SK-N-MC (cell line): ENCODE measurements at regions not wholly inside any gene's neighbourhood (a gene's known extent, or its start where the extent isn't known, plus 50 kb on each side); places are given as distances from the start of the nearest gene placed in this dataset.

Experiments used
- DNase-seq: peaks from one replicate; pipeline ENCODE4 v3.0.0-alpha.2; 2011; ENCODE audit warnings: low read depth, low spot score
- H3K27ac ChIP-seq: fragments of 200-600 bp; sonication (generic); 2 replicates; pipeline ENCODE4 v1.5.1; 2016; ENCODE audit warnings: mixed run types
- H3K36me3 ChIP-seq: fragments of 200-600 bp; sonication (generic); 2 replicates; pipeline ENCODE4 v1.6.1; 2017; ENCODE audit warnings: antibody characterized with exemption, low read length, mixed read lengths; ENCODE audit not compliant: insufficient read depth
- H3K4me3 ChIP-seq: fragments of 200-600 bp; sonication (generic); 2 replicates; pipeline ENCODE4 v1.5.1; 2016
- H3K9ac ChIP-seq: fragments of 200-600 bp; sonication (generic); 2 replicates; pipeline ENCODE4 v1.8.0; 2017; ENCODE audit warnings: mixed run types, mixed read lengths; ENCODE audit not compliant: insufficient read length
- H3K9me3 ChIP-seq: fragments of 200-600 bp; sonication (generic); 2 replicates; pipeline ENCODE4 v1.6.1; 2017; ENCODE audit warnings: low read depth, mild to moderate bottlenecking, antibody characterized with exemption, low read length, moderate library complexity, mixed read lengths
- EZH2 ChIP-seq: fragments of 200-600 bp; sonication (generic); IDR thresholded peaks from one replicate; pipeline ENCODE4 v1.6.1; 2017; ENCODE audit warnings: antibody characterized with exemption
- FOXP2 ChIP-seq: optimal IDR thresholded peaks from 2 replicates; pipeline ENCODE3; 2011; ENCODE audit warnings: mild to moderate bottlenecking, moderate library complexity; ENCODE audit not compliant: insufficient read depth; ENCODE audit errors: extremely low read length, control extremely low read depth
- POLR2AphosphoS5 ChIP-seq: IDR thresholded peaks from 2 replicates; pipeline ENCODE4 v1.6.1; 2012; ENCODE audit warnings: mild to moderate bottlenecking, low read depth, low read length, borderline replicate concordance

DNA sequence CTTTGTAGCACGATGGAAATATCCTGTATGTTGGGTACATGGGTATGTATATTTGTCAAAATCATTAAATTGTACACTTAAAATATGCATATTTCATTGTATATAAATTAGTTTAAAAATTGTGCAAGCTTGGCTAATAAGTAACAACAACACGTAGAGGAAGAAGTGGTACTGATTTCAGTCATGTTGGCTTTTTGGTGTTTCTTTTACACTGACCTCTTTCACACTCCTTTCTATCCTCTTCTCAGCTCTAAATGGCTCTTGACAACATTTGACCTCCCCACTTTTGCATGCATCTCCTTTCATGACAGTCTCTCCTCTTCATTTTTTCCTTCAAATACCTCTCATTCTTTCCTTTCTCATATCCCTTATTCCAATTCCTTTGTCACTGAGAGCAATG is 801.4 kb upstream of the ZEB2 start:
- Histone ChIP-seq H3K4me3 (no peak overlapping the region), H3K9ac (no peak overlapping the region), H3K36me3 (no peaks in the 10 kb centered on the region), H3K9me3 (no peaks in the 10 kb centered on the region), H3K27ac (no peak overlapping the region)
- TF ChIP-seq EZH2 (no peak), POLR2AphosphoS5 (no peak), FOXP2 (no peak)
- DNase-seq, result no peak

DNA sequence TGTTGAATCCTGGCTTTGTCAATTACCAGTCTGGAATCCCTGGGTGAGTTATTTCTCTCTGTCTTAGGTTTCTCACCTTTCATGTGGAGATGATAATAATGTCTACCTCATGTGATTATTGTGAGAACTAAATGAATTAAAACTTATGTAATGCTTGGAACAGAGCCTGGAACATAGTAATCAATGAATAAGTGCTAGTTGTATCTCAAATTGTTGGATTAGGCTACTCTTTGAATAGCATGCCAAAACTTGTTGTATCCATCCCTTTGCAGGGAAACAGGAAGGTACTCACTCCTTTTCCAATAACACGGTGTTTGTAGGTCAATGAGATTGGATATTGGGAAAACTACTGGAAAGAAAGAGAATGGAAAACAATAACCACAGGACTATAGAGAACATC is 796.6 kb upstream of the ZEB2 start:
- Histone ChIP-seq H3K27ac (no peak overlapping the region), H3K9ac (no peak overlapping the region), H3K36me3 (no peaks in the 10 kb centered on the region), H3K4me3 (no peak overlapping the region), H3K9me3 (no peaks in the 10 kb centered on the region)
- no peak for DNase-seq
- no peak for TF ChIP-seq FOXP2
- TF ChIP-seq EZH2, result no peak
- TF ChIP-seq POLR2AphosphoS5, result no peak

- Histone ChIP-seq H3K36me3 (no peaks in the 10 kb centered on the region), H3K4me3 (no peak overlapping the region), H3K27ac (no peak overlapping the region), H3K9ac (no peak overlapping the region), H3K9me3 (no peaks in the 10 kb centered on the region)
- DNase-seq, result no peak
- no peak for TF ChIP-seq FOXP2
- TF ChIP-seq EZH2, result no peak
- TF ChIP-seq POLR2AphosphoS5, result no peak
Observed at GRCh38 chr2:145315053-145315452, 795.1 kb upstream of the ZEB2 start.

- H3K4me3 ChIP-seq, result no peak overlapping the region
- no peaks in the 10 kb centered on the region for H3K36me3 ChIP-seq
- no peak for DNase-seq
- TF ChIP-seq FOXP2, result no peak
- no peak for TF ChIP-seq EZH2
- no peak for TF ChIP-seq POLR2AphosphoS5
- H3K9me3 ChIP-seq, result no peaks in the 10 kb centered on the region
- H3K9ac ChIP-seq, result no peak overlapping the region
- no peak overlapping the region for H3K27ac ChIP-seq
Observed at GRCh38 chr2:145314119-145314633, 794.3 kb upstream of the ZEB2 start.

DNA sequence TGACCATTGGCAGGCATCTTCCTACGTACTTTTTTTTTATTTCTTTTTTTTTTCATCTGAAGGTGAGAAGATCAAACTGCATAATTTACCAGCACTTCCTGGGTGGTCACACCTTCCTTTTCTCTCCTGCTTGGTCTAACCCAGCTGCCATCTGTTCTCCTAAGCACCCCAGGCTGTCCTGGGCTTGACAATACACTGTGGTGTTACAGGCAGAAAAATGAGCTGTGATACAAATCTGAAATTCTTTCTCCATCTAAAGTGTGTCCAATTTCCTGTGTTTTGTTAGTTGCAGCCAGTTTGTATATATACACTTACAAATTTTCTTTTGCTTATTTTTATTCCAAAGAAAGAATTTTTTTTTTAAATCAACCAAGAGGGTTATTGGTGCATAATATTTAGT is 786.0 kb upstream of the ZEB2 start:
- no peak overlapping the region for H3K9ac ChIP-seq
- no peaks in the 10 kb centered on the region for H3K36me3 ChIP-seq
- H3K27ac ChIP-seq, result no peak overlapping the region
- no peak overlapping the region for H3K4me3 ChIP-seq
- H3K9me3 ChIP-seq, result no peaks in the 10 kb centered on the region
- DNase-seq, result no peak
- TF ChIP-seq POLR2AphosphoS5, result no peak

DNA sequence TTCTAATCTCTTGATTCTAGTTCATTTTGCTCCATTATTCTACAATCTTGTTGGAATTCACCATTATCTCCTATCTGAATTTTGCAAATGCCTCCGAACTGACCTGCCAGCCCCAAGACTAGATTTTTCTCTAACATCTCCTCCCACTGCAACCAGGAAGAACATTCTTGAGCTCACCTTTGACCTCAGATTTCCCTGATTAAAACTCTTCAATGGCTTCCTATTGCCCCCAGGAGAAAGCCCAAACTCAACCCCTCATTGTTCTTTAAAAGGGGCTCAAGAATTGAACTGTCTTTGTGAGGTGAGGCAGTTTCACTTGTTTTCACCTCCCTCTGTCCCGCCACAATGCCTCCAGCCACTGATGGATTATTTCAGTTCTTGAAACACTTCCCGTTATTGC is 784.6 kb upstream of the ZEB2 start:
- TF ChIP-seq POLR2AphosphoS5, result no peak
- TF ChIP-seq EZH2, result no peak
- no peak for TF ChIP-seq FOXP2
- no peak for DNase-seq
- Histone ChIP-seq H3K4me3 (no peak overlapping the region), H3K9ac (no peak overlapping the region), H3K9me3 (no peaks in the 10 kb centered on the region), H3K27ac (no peak overlapping the region), H3K36me3 (no peaks in the 10 kb centered on the region)

DNA sequence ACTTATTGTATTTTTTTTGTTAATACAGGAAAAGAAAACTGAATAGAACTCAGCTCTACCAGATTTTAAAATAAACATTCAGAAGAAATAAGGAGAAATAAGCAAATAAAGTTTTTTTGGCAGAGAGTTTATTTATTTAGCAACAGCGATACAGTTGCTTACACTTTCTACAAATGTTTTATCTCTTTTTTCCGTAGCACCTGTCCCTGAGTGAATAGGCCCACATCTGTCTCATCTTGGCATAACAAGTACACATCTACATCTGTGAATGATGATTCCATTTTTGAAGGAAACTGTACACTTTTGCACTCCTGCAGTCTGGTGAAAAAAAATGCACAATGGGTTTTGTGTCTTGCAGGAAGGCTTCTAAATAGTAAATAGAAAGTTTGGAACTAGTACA is 783.6 kb upstream of the ZEB2 start:
- DNase-seq, result no peak
- H3K36me3 ChIP-seq, result no peaks in the 10 kb centered on the region
- no peak overlapping the region for H3K9ac ChIP-seq
- H3K27ac ChIP-seq, result no peak overlapping the region
- no peaks in the 10 kb centered on the region for H3K9me3 ChIP-seq
- no peak overlapping the region for H3K4me3 ChIP-seq
- no peak for TF ChIP-seq EZH2
- no peak for TF ChIP-seq FOXP2
- TF ChIP-seq POLR2AphosphoS5, result no peak

GRCh38 chr2:145302886-145303285 is 783.0 kb upstream of the ZEB2 start:
- Histone ChIP-seq H3K36me3 (no peaks in the 10 kb centered on the region), H3K9me3 (no peaks in the 10 kb centered on the region), H3K9ac (no peak overlapping the region), H3K27ac (no peak overlapping the region), H3K4me3 (no peak overlapping the region)
- DNase-seq, result no peak
- no peak for TF ChIP-seq POLR2AphosphoS5
- no peak for TF ChIP-seq FOXP2
- no peak for TF ChIP-seq EZH2

GRCh38 chr2:145302451-145302850 is 782.5 kb upstream of the ZEB2 start:
- DNase-seq, result no peak
- no peak overlapping the region for H3K27ac ChIP-seq
- no peaks in the 10 kb centered on the region for H3K36me3 ChIP-seq
- TF ChIP-seq POLR2AphosphoS5 (no peak), EZH2 (no peak), FOXP2 (no peak)
- no peak overlapping the region for H3K4me3 ChIP-seq
- no peaks in the 10 kb centered on the region for H3K9me3 ChIP-seq
- H3K9ac ChIP-seq, result no peak overlapping the region

DNA sequence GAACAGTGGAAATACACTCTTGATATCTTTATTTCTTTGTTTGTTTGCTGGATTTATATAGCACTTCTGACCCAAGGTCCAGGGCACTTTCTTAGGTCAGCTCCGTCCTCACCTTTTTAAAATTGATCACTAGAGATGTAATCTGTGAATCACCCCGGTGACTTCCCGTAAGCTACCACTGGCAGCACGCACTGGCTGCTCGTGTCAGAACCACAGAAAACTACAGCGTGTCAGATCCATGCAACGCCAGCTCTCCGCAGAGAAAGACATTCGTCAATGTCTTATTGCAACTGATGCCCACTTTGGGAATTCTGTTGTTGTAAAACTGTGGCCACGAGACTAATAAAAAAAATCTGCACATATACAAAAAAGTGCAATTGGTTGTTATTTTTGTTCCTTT is 779.4 kb upstream of the ZEB2 start:
- Histone ChIP-seq H3K9ac (no peak overlapping the region), H3K9me3 (no peaks in the 10 kb centered on the region), H3K4me3 (no peak overlapping the region), H3K36me3 (no peaks in the 10 kb centered on the region), H3K27ac (no peak overlapping the region)
- no peak for DNase-seq
- no peak for TF ChIP-seq POLR2AphosphoS5
- no peak for TF ChIP-seq EZH2
- no peak for TF ChIP-seq FOXP2
